ENCODE measurements at regions not wholly inside any gene's neighbourhood (a gene's known extent, or its start where the extent isn't known, plus 50 kb on each side); places are given as distances from the start of the nearest gene placed in this dataset.

GRCh38 chr13:33515146-33515545 is 229.6 kb upstream of the STARD13 start:
- no peak for DNase-seq (ENCODE audit: low spot score)

GRCh38 chr13:33518452-33518851 is 232.9 kb upstream of the STARD13 start:
- no peak for DNase-seq (ENCODE audit: low spot score)

- peak; percentile 86 for DNase-seq (ENCODE audit: low spot score)
Observed at GRCh38 chr13:33519561-33520467, 234.3 kb upstream of the STARD13 start.

GRCh38 chr13:33520468-33520839 is 234.9 kb upstream of the STARD13 start:
- no peak for DNase-seq (ENCODE audit: low spot score)

GRCh38 chr13:33524086-33524485 is 238.5 kb upstream of the STARD13 start:
- peak; percentile 49 for DNase-seq (ENCODE audit: low spot score)

GRCh38 chr13:33525763-33526162 is 240.2 kb upstream of the STARD13 start:
- no peak for DNase-seq (ENCODE audit: low spot score)

- no peak for DNase-seq (ENCODE audit: low spot score)
Observed at GRCh38 chr13:33526718-33527117, 241.2 kb upstream of the STARD13 start.

GRCh38 chr13:33528896-33529295 is 243.3 kb upstream of the STARD13 start:
- DNase-seq (ENCODE audit: low spot score), result no peak

- no peak for DNase-seq (ENCODE audit: low spot score)
Observed at GRCh38 chr13:33531484-33531883, 245.9 kb upstream of the STARD13 start.

GRCh38 chr13:33535061-33535460 is 249.5 kb upstream of the STARD13 start:
- DNase-seq (ENCODE audit: low spot score), result no peak

GRCh38 chr13:33536601-33537000 is 251.0 kb upstream of the STARD13 start:
- no peak for DNase-seq (ENCODE audit: low spot score)

GRCh38 chr13:33537026-33537425 is 251.5 kb upstream of the STARD13 start:
- no peak for DNase-seq (ENCODE audit: low spot score)

- no peak for DNase-seq (ENCODE audit: low spot score)
Observed at GRCh38 chr13:33537676-33538075, 252.1 kb upstream of the STARD13 start.

GRCh38 chr13:33541456-33541855 is 255.9 kb upstream of the STARD13 start:
- no peak for DNase-seq (ENCODE audit: low spot score)

- no peak for DNase-seq (ENCODE audit: low spot score)
Observed at GRCh38 chr13:33541962-33542308, 256.4 kb upstream of the STARD13 start.

GRCh38 chr13:33542309-33543088 is 256.9 kb upstream of the STARD13 start:
- DNase-seq (ENCODE audit: low spot score), result peak; percentile 98

- no peak for DNase-seq (ENCODE audit: low spot score)
Observed at GRCh38 chr13:33543089-33543459, 257.5 kb upstream of the STARD13 start.

- no peak for DNase-seq (ENCODE audit: low spot score)
Observed at GRCh38 chr13:33543631-33544265, 258.2 kb upstream of the STARD13 start.

GRCh38 chr13:33544308-33544707 is 258.8 kb upstream of the STARD13 start:
- no peak for DNase-seq (ENCODE audit: low spot score)

- DNase-seq (ENCODE audit: low spot score), result no peak
Observed at GRCh38 chr13:33545492-33545891, 259.9 kb upstream of the STARD13 start.

GRCh38 chr13:33547035-33547434 is 261.5 kb upstream of the STARD13 start:
- no peak for DNase-seq (ENCODE audit: low spot score)

- DNase-seq (ENCODE audit: low spot score), result no peak
Observed at GRCh38 chr13:33548069-33548468, 262.5 kb upstream of the STARD13 start.

- DNase-seq (ENCODE audit: low spot score), result no peak
Observed at GRCh38 chr13:33550276-33550675, 264.7 kb upstream of the STARD13 start.

Measured in AG20443 (cell line).